Keratinocyte (primary cell): ENCODE measurements at regions not wholly inside any gene's neighbourhood (a gene's known extent, or its start where the extent isn't known, plus 50 kb on each side); places are given as distances from the start of the nearest gene placed in this dataset.

Experiments used
- DNase-seq: peaks from one replicate; pipeline ENCODE4 v3.0.0-alpha.2; 2011; ENCODE audit warnings: low read depth, missing footprints, low spot score
- FAIRE-seq: peaks from 2 replicates; lab custom pipeline; 2011; peaks lifted over from hg19 to GRCh38; lab: Jason Lieb, UNC
- H2AFZ ChIP-seq: 2 replicates; pipeline ENCODE4 v1.6.0; 2012; ENCODE audit warnings: low read length, control low read depth, inconsistent platforms; ENCODE audit not compliant: control insufficient read depth
- H3K27ac ChIP-seq: 2 replicates; pipeline ENCODE4 v1.5.1; 2011; ENCODE audit warnings: low read length; ENCODE audit not compliant: control insufficient read depth, insufficient read depth
- H3K27me3 ChIP-seq: 3 replicates; pipeline ENCODE4 v1.6.0; 2011; ENCODE audit warnings: low read length; ENCODE audit not compliant: control insufficient read depth, insufficient read depth; ENCODE audit errors: extremely low read depth
- H3K36me3 ChIP-seq, 2 experiments: 2 replicates in 1 of 2; 3 replicates in 1 of 2; pipeline ENCODE4 v1.5.1; 2011; ENCODE audit warnings: low read length in 2 of 2, mild to moderate bottlenecking in 1 of 2; ENCODE audit not compliant: control insufficient read depth in 2 of 2, insufficient read depth in 2 of 2; ENCODE audit errors: extremely low read depth in 1 of 2
- H3K4me1 ChIP-seq: 3 replicates; pipeline ENCODE4 v1.5.1; 2011; ENCODE audit warnings: low read length; ENCODE audit not compliant: control insufficient read depth, insufficient read depth; ENCODE audit errors: extremely low read depth
- H3K4me2 ChIP-seq: 3 replicates; pipeline ENCODE4 v1.6.0; 2011; ENCODE audit warnings: low read depth, low read length; ENCODE audit not compliant: control insufficient read depth, insufficient read depth; ENCODE audit errors: extremely low read depth
- H3K4me3 ChIP-seq, 3 experiments: fragments of 200-600 bp in 1 of 3; sonication (generic) in 1 of 3; 2 replicates in 2 of 3; 3 replicates in 1 of 3; pipeline ENCODE4 v1.5.1; 2011 to 2016; ENCODE audit warnings: low read length in 3 of 3, mild to moderate bottlenecking in 3 of 3, control low read depth in 2 of 3, inconsistent platforms in 1 of 3, low read depth in 1 of 3, mixed read lengths in 1 of 3, mixed run types in 1 of 3, moderate library complexity in 1 of 3; ENCODE audit not compliant: control insufficient read depth in 2 of 3, insufficient read depth in 2 of 3; ENCODE audit errors: extremely low read depth in 1 of 3
- H3K79me2 ChIP-seq: 2 replicates; pipeline ENCODE4 v1.6.0; 2012; ENCODE audit warnings: low read length; ENCODE audit not compliant: control insufficient read depth, insufficient read depth
- H3K9ac ChIP-seq: 3 replicates; pipeline ENCODE4 v1.6.0; 2011; ENCODE audit warnings: low read length; ENCODE audit not compliant: control insufficient read depth, insufficient read depth; ENCODE audit errors: extremely low read depth
- H3K9me1 ChIP-seq: 3 replicates; pipeline ENCODE4 v1.6.0; 2011; ENCODE audit warnings: low read length; ENCODE audit not compliant: control insufficient read depth, insufficient read depth; ENCODE audit errors: extremely low read depth
- H3K9me3 ChIP-seq: 2 replicates; pipeline ENCODE4 v1.5.1; 2012; ENCODE audit warnings: low read depth, low read length; ENCODE audit not compliant: control insufficient read depth
- H4K20me1 ChIP-seq: 3 replicates; pipeline ENCODE4 v1.6.0; 2011; ENCODE audit warnings: low read length; ENCODE audit not compliant: control insufficient read depth, insufficient read depth; ENCODE audit errors: extremely low read depth
- EZH2 ChIP-seq: IDR thresholded peaks from one replicate; pipeline ENCODE4 v1.6.1; 2012; ENCODE audit warnings: inconsistent platforms, mild to moderate bottlenecking, low read length, moderate library complexity
- dilution Hi-C: fragments of 300-500 bp; cut with MboI; formaldehyde crosslinking; loops from one replicate; pipeline ENCODE4 v1.7.0; 2020; ENCODE audit warnings: low sequenced_read_pairs; ENCODE audit not compliant: extremely low pct_ligation_motif_present
- TF ChIP-seq, protein P1 (sequence below), 3 experiments: IDR thresholded peaks in 1 of 3; conservative IDR thresholded peaks in 1 of 3; optimal IDR thresholded peaks in 1 of 3; 2 replicates in 2 of 3; 3 replicates in 1 of 3; pipeline versions ENCODE3 to v1.5.1; 2011; ENCODE audit warnings: low read length in 3 of 3, mild to moderate bottlenecking in 3 of 3, moderate library complexity in 2 of 3, control low read depth in 1 of 3, inconsistent platforms in 1 of 3; ENCODE audit not compliant: insufficient read depth in 2 of 3; ENCODE audit errors: extremely low read depth in 1 of 3

DNA sequence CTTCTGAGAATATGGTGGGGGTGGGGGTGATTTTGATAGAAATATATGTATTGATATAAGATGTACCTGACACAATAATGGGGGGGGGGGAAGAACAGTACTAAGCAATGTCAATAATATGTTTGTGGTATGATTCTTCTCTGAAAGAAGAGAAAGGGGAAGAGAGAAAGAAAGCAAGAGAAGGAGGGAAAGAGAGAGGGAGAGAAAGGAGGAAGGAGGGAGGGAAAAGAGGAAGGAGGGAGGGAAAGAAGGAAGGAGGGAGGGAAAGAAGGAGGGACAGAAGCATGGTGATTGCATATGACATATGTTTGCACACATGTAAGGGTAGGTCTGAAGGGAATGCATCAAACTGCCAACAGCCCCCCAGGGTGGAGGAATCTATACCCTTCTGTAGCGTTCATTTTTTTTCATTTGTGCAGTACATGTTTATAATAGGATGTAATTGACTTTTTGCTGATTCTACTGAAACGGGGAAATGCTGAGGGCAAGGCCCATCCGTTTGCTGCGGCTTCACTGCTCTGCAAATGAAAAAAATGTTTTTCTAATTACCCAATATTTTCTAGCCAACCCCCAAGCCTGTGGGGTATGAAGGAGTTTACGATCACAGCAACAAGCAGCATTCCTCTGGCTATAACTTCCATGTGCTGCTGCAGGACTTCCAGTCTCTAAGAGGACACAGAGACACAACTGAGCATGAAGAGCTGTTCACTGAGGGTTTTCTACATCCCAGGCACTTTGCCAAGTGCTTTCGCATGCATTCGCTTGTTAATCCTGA is 119.3 kb upstream of the ZC3H12A start:
- no peaks in the 10 kb centered on the region for H3K4me1 ChIP-seq
- H3K4me2 ChIP-seq: no peak overlapping the region
- no peak overlapping the region for H3K4me3 ChIP-seq
- no peaks in the 10 kb centered on the region for H3K9me1 ChIP-seq
- H3K9me3 ChIP-seq: no peaks in the 10 kb centered on the region
- H3K27me3 ChIP-seq: no peaks in the 10 kb centered on the region
- H3K27ac ChIP-seq: no peak overlapping the region
- H3K79me2 ChIP-seq: no peaks in the 10 kb centered on the region
- H2AFZ ChIP-seq: no peak overlapping the region
- TF ChIP-seq, protein P1, sequence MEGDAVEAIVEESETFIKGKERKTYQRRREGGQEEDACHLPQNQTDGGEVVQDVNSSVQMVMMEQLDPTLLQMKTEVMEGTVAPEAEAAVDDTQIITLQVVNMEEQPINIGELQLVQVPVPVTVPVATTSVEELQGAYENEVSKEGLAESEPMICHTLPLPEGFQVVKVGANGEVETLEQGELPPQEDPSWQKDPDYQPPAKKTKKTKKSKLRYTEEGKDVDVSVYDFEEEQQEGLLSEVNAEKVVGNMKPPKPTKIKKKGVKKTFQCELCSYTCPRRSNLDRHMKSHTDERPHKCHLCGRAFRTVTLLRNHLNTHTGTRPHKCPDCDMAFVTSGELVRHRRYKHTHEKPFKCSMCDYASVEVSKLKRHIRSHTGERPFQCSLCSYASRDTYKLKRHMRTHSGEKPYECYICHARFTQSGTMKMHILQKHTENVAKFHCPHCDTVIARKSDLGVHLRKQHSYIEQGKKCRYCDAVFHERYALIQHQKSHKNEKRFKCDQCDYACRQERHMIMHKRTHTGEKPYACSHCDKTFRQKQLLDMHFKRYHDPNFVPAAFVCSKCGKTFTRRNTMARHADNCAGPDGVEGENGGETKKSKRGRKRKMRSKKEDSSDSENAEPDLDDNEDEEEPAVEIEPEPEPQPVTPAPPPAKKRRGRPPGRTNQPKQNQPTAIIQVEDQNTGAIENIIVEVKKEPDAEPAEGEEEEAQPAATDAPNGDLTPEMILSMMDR (optimal IDR thresholded peaks at IDR 0.05 in 1 of 3, IDR thresholded peaks at IDR 0.05 in 1 of 3, conservative IDR thresholded peaks at IDR 0.05 in 1 of 3; ENCODE audit: extremely low read depth in 1 of 3, insufficient read depth in 2 of 3, low read length in 3 of 3): no peak
- no peak for TF ChIP-seq EZH2
- no peaks in the 10 kb centered on the region for H4K20me1 ChIP-seq
- H3K36me3 ChIP-seq: no peaks in the 10 kb centered on the region
- dilution Hi-C loops: no loop called here
- DNase-seq (no peak), FAIRE-seq (no peak)
- H3K9ac ChIP-seq: no peak overlapping the region

DNA sequence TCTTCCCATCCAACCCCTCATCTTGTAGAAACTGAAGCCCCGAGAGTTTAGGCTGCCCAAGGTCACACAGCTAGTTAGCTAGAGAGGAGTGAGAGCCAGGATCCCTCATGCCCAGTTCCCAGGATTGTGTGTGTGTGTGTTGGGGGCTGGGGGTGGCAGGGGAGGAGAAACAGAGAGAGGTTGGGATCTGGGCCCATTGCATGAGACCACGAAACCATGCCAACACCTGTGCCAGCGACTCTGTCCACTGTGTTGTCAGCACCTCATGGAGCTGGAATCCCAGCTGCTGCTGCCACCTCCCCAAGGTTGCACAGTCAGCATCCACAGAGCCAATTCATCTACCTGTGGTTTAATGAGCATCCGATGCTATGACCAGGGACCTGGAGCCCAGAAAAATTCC is 115.4 kb upstream of the ZC3H12A start:
- dilution Hi-C loops: no loop called here
- Histone ChIP-seq H3K4me2 (no peak overlapping the region), H3K27ac (no peak overlapping the region), H3K4me1 (no peaks in the 10 kb centered on the region), H3K79me2 (no peaks in the 10 kb centered on the region), H2AFZ (no peak overlapping the region), H3K36me3 (no peaks in the 10 kb centered on the region), H3K4me3 (no peak overlapping the region), H4K20me1 (no peaks in the 10 kb centered on the region), H3K9ac (no peak overlapping the region), H3K9me1 (no peaks in the 10 kb centered on the region), H3K27me3 (no peaks in the 10 kb centered on the region), H3K9me3 (no peaks in the 10 kb centered on the region)
- FAIRE-seq (no peak), DNase-seq (no peak)
- TF ChIP-seq EZH2: no peak
- TF ChIP-seq, protein P1 (optimal IDR thresholded peaks at IDR 0.05 in 1 of 3, IDR thresholded peaks at IDR 0.05 in 1 of 3, conservative IDR thresholded peaks at IDR 0.05 in 1 of 3; ENCODE audit: extremely low read depth in 1 of 3, insufficient read depth in 2 of 3, low read length in 3 of 3): no peak
